RWPE2 (cell line): ENCODE measurements at regions not wholly inside any gene's neighbourhood (a gene's known extent, or its start where the extent isn't known, plus 50 kb on each side); places are given as distances from the start of the nearest gene placed in this dataset.

ENCODE experiments used
- ATAC-seq: fragments of 200-7000 bp; cut with Tn5 transposase; 3 replicates; pipeline ENCODE4 v1.9.1; 2021; ENCODE audit warnings: low read depth
- DNase-seq: peaks from one replicate; pipeline ENCODE4 v3.0.0-alpha.2; 2020; ENCODE audit warnings: low spot score
- H3K27ac ChIP-seq: fragments of 450-650 bp; 2 replicates; pipeline ENCODE4 v1.5.1; 2017; ENCODE audit warnings: mild to moderate bottlenecking; ENCODE audit not compliant: poor library complexity, severe bottlenecking
- H3K27me3 ChIP-seq: fragments of 250-450 bp; sonication (Bioruptor Pico); 2 replicates; pipeline ENCODE4 v1.5.1; 2021; ENCODE audit warnings: mild to moderate bottlenecking, moderate library complexity; ENCODE audit not compliant: insufficient read depth, poor library complexity, severe bottlenecking
- H3K36me3 ChIP-seq: fragments of 250-450 bp; sonication (Bioruptor Pico); 2 replicates; pipeline ENCODE4 v1.5.1; 2020; ENCODE audit warnings: low read depth, mild to moderate bottlenecking, moderate library complexity
- H3K4me1 ChIP-seq: fragments of 250-450 bp; sonication (Bioruptor Pico); 2 replicates; pipeline ENCODE4 v1.5.1; 2021; ENCODE audit warnings: mild to moderate bottlenecking, moderate library complexity; ENCODE audit not compliant: insufficient read depth, poor library complexity, severe bottlenecking
- H3K4me3 ChIP-seq: fragments of 250-450 bp; sonication (Bioruptor Pico); 2 replicates; pipeline ENCODE4 v1.5.1; 2021; ENCODE audit warnings: mild to moderate bottlenecking, moderate library complexity; ENCODE audit not compliant: severe bottlenecking
- H3K9me3 ChIP-seq: fragments of 250-450 bp; sonication (Bioruptor Pico); 2 replicates; pipeline ENCODE4 v1.5.1; 2021; ENCODE audit warnings: mild to moderate bottlenecking, moderate library complexity; ENCODE audit not compliant: severe bottlenecking
- CTCF ChIP-seq: fragments of 450-650 bp; IDR thresholded peaks from one replicate; pipeline ENCODE4 v1.5.1; 2017; ENCODE audit warnings: mild to moderate bottlenecking, moderate library complexity; ENCODE audit not compliant: poor library complexity, severe bottlenecking

- ATAC-seq: peak; percentile 97
- no peak for TF ChIP-seq CTCF
Observed at GRCh38 chr3:152969557-152970300, 134.8 kb downstream of the P2RY1 start.

GRCh38 chr3:152970851-152971250, 135.9 kb downstream of the P2RY1 start:
- no peak for TF ChIP-seq CTCF
- Histone ChIP-seq H3K4me3 (no peak overlapping the region), H3K36me3 (no peaks in the 10 kb centered on the region), H3K9me3 (peaks cover 3% of the 10 kb centered on the region), H3K27me3 (no peaks in the 10 kb centered on the region), H3K4me1 (peaks cover 35% of the 10 kb centered on the region), H3K27ac (peak overlapping the region; percentile 56)
- peak; percentile 39; the same call in 2 of the 3 replicates for ATAC-seq
- DNase-seq: no peak

More at GRCh38 chr3:152969557-152970300, 134.8 kb downstream of the P2RY1 start:
- Histone ChIP-seq H3K4me1 (peaks cover 35% of the 10 kb centered on the region), H3K36me3 (no peaks in the 10 kb centered on the region), H3K27ac (peak overlapping the region; percentile 56), H3K9me3 (peaks cover 3% of the 10 kb centered on the region), H3K27me3 (no peaks in the 10 kb centered on the region), H3K4me3 (no peak overlapping the region)
- no peak for DNase-seq

GRCh38 chr3:152971880-152972279, 136.9 kb downstream of the P2RY1 start:
- Histone ChIP-seq H3K9me3 (no peaks in the 10 kb centered on the region), H3K36me3 (no peaks in the 10 kb centered on the region), H3K4me3 (no peak overlapping the region), H3K27me3 (no peaks in the 10 kb centered on the region), H3K4me1 (peaks cover 35% of the 10 kb centered on the region), H3K27ac (no peak overlapping the region)
- ATAC-seq: no peak
- TF ChIP-seq CTCF: no peak
- DNase-seq: no peak

GRCh38 chr3:152973575-152973974, 138.6 kb downstream of the P2RY1 start:
- H3K27me3 ChIP-seq: no peaks in the 10 kb centered on the region
- H3K27ac ChIP-seq: no peak overlapping the region
- no peak for DNase-seq
- no peaks in the 10 kb centered on the region for H3K9me3 ChIP-seq
- H3K36me3 ChIP-seq: no peaks in the 10 kb centered on the region
- peaks cover 29% of the 10 kb centered on the region for H3K4me1 ChIP-seq
- TF ChIP-seq CTCF: no peak
- H3K4me3 ChIP-seq: no peak overlapping the region
- no peak for ATAC-seq

- H3K9me3 ChIP-seq: no peaks in the 10 kb centered on the region
- no peak overlapping the region for H3K27ac ChIP-seq
- peaks cover 4% of the 10 kb centered on the region for H3K4me1 ChIP-seq
- TF ChIP-seq CTCF: no peak
- H3K4me3 ChIP-seq: no peak overlapping the region
- no peaks in the 10 kb centered on the region for H3K36me3 ChIP-seq
- ATAC-seq: no peak
- H3K27me3 ChIP-seq: no peaks in the 10 kb centered on the region
- DNase-seq: no peak
Observed at GRCh38 chr3:152976239-152976638, 141.3 kb downstream of the P2RY1 start.
